Putamen (tissue), 1 donor: ENCODE measurements at regions not wholly inside any gene's neighbourhood (a gene's known extent, or its start where the extent isn't known, plus 50 kb on each side); places are given as distances from the start of the nearest gene placed in this dataset.
A peak's percentile ranks its signal among the peaks of the same experiment; 100 is the strongest.

Experiments
- DNase-seq: peaks from one replicate; pipeline ENCODE4 v3.0.0-alpha.2; 2016; ENCODE audit warnings: low spot score

- peak; percentile 52 for DNase-seq
Observed at GRCh38 chr18:53817976-53818950, 406.2 kb downstream of the MBD2 start.

GRCh38 chr18:53800171-53800570 is 424.3 kb downstream of the MBD2 start:
- no peak for DNase-seq

GRCh38 chr18:53799134-53799533 is 425.3 kb downstream of the MBD2 start:
- no peak for DNase-seq

GRCh38 chr18:53798516-53798915 is 426.0 kb downstream of the MBD2 start:
- no peak for DNase-seq

GRCh38 chr18:53797998-53798495 is 426.4 kb downstream of the MBD2 start:
- no peak for DNase-seq

GRCh38 chr18:53796040-53796729 is 428.3 kb downstream of the MBD2 start:
- DNase-seq = no peak

GRCh38 chr18:53795610-53796009 is 428.9 kb downstream of the MBD2 start:
- DNase-seq = no peak

- no peak for DNase-seq
Observed at GRCh38 chr18:53795061-53795460, 429.4 kb downstream of the MBD2 start.

- no peak for DNase-seq
Observed at GRCh38 chr18:53792762-53793161, 431.7 kb downstream of the MBD2 start.

- DNase-seq = no peak
Observed at GRCh38 chr18:53790786-53791185, 433.7 kb downstream of the MBD2 start.

- DNase-seq = no peak
Observed at GRCh38 chr18:53789376-53790247, 434.9 kb downstream of the MBD2 start.

- DNase-seq = no peak
Observed at GRCh38 chr18:53785811-53786210, 438.7 kb downstream of the MBD2 start.

GRCh38 chr18:53784253-53784652 is 440.2 kb downstream of the MBD2 start:
- DNase-seq = no peak

GRCh38 chr18:53780666-53781065 is 443.8 kb downstream of the MBD2 start:
- no peak for DNase-seq

GRCh38 chr18:53772293-53772692 is 452.2 kb downstream of the MBD2 start:
- DNase-seq = no peak

- DNase-seq = no peak
Observed at GRCh38 chr18:53771664-53772063, 452.8 kb downstream of the MBD2 start.

GRCh38 chr18:53765211-53765610 is 459.3 kb downstream of the MBD2 start:
- DNase-seq = no peak

GRCh38 chr18:53764086-53764485 is 460.4 kb downstream of the MBD2 start:
- no peak for DNase-seq

- DNase-seq = no peak
Observed at GRCh38 chr18:53757328-53757727, 467.1 kb downstream of the MBD2 start.

- no peak for DNase-seq
Observed at GRCh38 chr18:53756610-53756972, 467.9 kb downstream of the MBD2 start.

- no peak for DNase-seq
Observed at GRCh38 chr18:53755914-53756609, 468.4 kb downstream of the MBD2 start.
